Right ventricle myocardium superior (tissue), 1 donor: ENCODE measurements at regions not wholly inside any gene's neighbourhood (a gene's known extent, or its start where the extent isn't known, plus 50 kb on each side); places are given as distances from the start of the nearest gene placed in this dataset.

Experiments used
- ATAC-seq: fragments of 200-7000 bp; cut with Tn5 transposase; one replicate; pipeline ENCODE4 v1.9.1; 2020; ENCODE audit warnings: mild to moderate bottlenecking; ENCODE audit not compliant: poor library complexity
- DNase-seq: peaks from one replicate; pipeline ENCODE4 v3.0.0-alpha.2; 2020
- intact Hi-C: fragments of 100-400 bp; cut with DNase I; formaldehyde crosslinking; loops from one replicate; pipeline ENCODE4 v1.11.2; 2022
- donor health status: DM: no; HTN: yes; CAD: no; lungs with severe emphysema.

DNA sequence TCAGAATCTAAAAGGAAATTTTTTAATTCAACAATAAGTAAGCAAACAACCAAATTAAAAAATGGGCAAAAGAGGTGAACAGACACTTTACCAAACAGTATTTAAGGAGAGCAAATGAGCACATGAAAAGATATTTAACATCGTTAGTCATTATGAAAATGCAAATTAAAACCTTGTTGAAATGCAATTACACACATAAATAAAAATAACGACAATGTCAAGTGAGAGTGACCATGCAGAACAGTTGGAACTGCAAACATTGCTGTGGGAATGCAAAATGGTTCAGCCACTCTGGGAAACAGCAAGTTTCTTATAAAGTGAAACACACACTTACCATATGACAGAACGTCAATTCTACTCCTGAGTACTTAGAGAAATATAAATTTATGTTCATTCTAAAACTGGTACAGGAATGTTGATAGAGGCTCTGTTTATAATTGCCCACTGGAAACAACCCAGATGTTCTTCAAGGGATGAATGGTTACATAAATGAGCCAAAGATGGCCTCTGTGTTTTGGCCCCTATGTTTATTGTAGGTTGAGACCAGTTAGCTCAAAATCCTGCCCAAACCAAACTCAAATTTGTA, 678.1 kb downstream of the UQCRFS1 start:
- DNase-seq (no peak), ATAC-seq (no peak)
- intact Hi-C loops, result no loop called here

GRCh38 chr19:28532765-28533341, 680.1 kb downstream of the UQCRFS1 start:
- DNase-seq, result no peak
- intact Hi-C loops, result no loop called here
- no peak for ATAC-seq

- DNase-seq (no peak), ATAC-seq (no peak)
- intact Hi-C loops, result no loop called here
These were observed 681.0 kb downstream of the UQCRFS1 start for GRCh38 chr19:28531979-28532378.

- intact Hi-C loops, result no loop called here
- no peak for DNase-seq
- ATAC-seq, result no peak
These were observed 682.4 kb downstream of the UQCRFS1 start for GRCh38 chr19:28530406-28531035.

- no peak for DNase-seq
- ATAC-seq, result no peak
- intact Hi-C loops, result no loop called here
These were observed 686.9 kb downstream of the UQCRFS1 start for GRCh38 chr19:28526038-28526437.

- ATAC-seq (no peak), DNase-seq (no peak)
These were observed 689.3 kb downstream of the UQCRFS1 start for GRCh38 chr19:28523619-28524018.

GRCh38 chr19:28522545-28522922, 690.4 kb downstream of the UQCRFS1 start:
- intact Hi-C loops, result no loop called here
- DNase-seq (no peak), ATAC-seq (no peak)

More at GRCh38 chr19:28523619-28524018, 689.3 kb downstream of the UQCRFS1 start:
- intact Hi-C loops, result no loop called here

DNA sequence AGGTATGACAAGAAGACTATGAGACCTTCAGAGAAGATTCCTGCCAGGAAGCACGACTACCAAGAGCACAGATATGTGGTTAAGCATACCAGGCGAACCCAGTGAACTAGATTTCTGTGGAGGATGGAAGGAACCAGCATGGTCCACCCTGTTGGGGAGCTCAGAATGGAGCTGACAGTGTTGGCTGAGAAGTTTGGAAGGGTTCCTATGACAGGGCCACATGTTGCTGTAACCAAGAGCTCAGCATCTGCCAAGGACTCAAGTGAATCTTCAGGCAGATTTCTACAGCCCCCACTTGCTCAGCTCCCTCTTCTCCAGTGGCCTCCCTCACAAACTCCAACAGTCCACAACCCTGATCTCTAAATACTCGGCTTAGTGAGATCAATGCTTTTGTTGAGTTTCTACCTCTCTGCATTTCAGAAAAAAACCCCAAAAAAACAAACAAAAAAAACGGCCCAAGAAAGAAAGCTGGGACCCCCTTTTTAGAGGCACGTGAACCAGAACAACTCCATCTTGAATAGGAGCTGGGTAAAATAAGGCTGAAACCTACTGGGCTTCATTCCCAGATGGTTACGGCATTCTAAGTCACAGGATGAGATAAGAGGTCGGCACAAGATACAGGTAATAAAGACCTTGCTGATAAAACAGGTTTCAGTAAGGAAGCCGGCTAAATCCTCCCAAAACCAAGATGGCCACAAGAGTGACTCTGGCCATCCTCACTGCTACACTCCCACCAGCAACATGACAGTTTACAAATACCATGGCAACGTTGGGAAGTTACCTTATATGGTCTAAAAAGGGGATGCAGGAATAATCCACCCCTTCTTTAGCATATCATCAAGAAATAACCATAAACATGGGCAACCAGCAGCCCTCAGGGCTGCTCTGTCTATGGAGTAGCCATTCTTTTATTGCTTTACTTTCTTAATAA, 691.1 kb downstream of the UQCRFS1 start:
- intact Hi-C loops, result no loop called here
- no peak for ATAC-seq

GRCh38 chr19:28520998-28521568, 691.9 kb downstream of the UQCRFS1 start:
- intact Hi-C loops, result no loop called here
- no peak for ATAC-seq
- no peak for DNase-seq

More for the DNA sequence above, 691.1 kb downstream of the UQCRFS1 start:
- DNase-seq, result no peak

GRCh38 chr19:28519952-28520861, 692.7 kb downstream of the UQCRFS1 start:
- ATAC-seq, result no peak
- DNase-seq, result no peak
- intact Hi-C loops, result no loop called here

DNA sequence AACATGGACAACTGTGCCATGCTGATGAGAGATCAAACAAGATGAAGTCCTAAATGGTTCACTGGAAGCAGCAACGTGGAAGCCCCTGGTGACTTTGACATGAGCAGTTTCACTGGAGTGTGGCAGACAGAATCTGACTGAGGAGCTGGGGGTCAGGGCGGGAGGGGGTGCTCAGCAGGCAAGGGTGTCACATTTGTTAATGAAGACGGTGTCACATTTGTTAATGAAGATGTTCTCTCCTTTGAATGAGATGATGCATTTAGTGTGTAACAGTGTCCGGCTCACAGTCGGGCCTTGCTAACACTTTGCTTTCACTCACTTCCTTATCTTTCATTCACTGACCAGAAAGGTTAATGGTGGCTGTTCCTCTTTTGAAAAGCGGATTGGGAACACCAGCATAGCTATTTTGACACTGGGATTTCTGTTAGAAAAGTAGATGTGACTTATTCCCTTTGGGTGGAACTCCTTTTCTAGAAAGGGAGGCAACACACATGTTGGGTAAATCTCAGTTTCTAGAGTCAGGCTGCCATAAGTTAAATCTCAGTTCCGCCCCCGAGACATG, 693.7 kb downstream of the UQCRFS1 start:
- DNase-seq (no peak), ATAC-seq (no peak)
- intact Hi-C loops, result no loop called here

DNA sequence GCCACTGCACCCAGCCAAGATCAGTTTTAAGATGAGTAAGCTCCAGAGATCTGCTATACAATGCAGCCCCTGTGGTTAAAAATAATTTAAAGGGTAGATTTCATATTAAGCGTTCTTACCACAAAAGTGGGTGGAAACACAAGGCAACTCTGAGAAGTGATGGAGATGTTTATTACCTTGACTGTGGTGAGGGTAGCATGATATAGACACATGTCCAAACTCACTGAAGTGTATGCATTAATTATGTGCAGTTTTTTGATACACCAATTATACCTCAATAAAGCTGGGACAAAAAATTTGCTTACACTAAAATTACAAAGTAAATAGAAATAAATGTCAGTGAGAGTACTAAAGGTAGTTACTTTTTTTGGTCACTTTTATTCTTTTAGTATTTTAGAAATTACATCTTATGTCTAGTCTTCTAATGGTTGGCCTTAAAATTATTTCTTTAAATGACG, 696.5 kb downstream of the UQCRFS1 start:
- DNase-seq (no peak), ATAC-seq (no peak)
- intact Hi-C loops, result no loop called here

DNA sequence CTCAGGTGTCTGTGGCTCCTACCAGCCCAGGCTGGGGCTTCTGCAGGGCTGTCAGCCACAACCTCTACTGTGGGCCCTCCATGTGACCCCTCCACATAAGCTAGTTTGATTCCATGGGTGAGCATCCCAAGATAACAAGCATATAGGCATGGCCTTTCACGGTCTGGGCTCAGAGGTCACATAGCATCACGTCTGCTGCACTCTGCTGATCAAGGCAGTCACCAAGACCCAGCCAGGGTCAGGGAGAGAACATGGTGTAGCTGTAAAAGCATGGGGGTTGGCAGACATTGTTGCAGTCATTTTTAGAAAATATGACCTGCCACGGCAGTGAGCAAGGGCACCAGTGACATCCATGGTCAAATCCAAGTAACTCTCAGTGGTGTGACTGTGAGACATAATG, 698.8 kb downstream of the UQCRFS1 start:
- no peak for DNase-seq
- intact Hi-C loops, result no loop called here
- ATAC-seq, result no peak

GRCh38 chr19:28511655-28512054, 701.3 kb downstream of the UQCRFS1 start:
- no peak for DNase-seq
- intact Hi-C loops, result no loop called here
- no peak for ATAC-seq

DNA sequence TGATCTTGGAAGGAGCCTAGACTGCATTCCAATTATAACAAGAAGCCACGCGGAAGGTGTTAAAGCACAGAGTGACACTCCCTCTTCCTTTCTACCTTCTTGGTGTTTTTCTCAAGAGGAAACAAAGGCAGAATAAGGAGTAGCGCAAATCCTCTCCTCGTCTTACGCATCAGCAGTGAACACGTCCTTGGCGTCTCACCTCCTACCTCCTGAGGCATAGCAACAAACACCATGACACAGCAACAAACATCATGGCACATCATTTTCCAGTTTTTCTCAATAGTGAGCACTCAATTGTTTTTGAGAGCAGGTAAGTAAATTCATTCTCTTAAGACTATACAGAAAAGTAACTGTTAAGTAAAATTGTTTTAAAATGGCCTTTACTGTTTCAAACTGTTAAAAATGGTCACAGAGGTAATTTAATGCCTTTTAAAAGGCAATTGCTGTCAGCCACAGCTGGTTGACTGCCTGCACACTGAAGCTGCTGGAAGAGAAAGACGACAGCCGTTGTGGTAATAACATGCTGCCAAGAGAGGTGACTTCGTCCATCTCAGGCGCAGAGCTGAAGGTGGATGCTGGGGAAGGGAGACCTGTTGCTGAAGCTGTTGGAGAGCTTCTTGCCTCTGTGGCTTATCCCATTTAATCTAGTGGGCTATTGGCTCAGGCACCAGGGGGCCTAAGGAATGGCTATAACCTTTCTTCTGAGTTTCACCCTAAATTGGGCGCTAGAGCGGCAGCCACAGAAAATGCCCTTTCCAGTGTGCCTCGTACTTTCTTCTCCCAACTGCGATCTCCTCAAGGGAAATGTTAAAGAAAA, 703.7 kb downstream of the UQCRFS1 start:
- ATAC-seq, result no peak
- intact Hi-C loops, result no loop called here
- no peak for DNase-seq

- no peak for DNase-seq
- ATAC-seq, result no peak
- intact Hi-C loops, result no loop called here
These were observed 704.3 kb downstream of the UQCRFS1 start for GRCh38 chr19:28508666-28509065.

DNA sequence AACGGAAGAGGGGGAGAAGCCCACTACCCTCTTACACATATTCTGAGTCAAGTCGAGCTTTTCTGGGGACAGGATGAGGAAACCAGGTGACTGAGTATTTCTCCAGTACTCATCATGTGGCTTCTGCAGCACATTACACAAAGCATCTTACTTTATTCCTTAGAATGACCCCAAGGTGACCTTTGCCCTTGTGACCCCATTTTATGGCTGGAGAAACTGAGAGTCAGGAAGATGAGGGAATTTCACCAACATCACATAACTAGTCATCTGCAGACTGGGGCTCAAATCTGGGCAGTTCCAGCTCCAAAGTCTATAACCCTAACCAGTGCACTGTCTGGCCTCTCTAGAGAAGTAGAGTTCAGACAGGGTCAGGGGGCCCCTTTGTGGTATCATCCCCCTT, 707.0 kb downstream of the UQCRFS1 start:
- DNase-seq (no peak), ATAC-seq (no peak)
- intact Hi-C loops, result no loop called here
